ENCODE measurements at regions not wholly inside any gene's neighbourhood (a gene's known extent, or its start where the extent isn't known, plus 50 kb on each side); places are given as distances from the start of the nearest gene placed in this dataset.
A peak's percentile ranks its signal among the peaks of the same experiment; 100 is the strongest.
"Not testable (repeated sequence)": the region's sequence is repeated elsewhere in the genome, so short reads cannot be mapped to it uniquely, and the experiment has no call there.

GRCh38 chr2:16114836-16115235 lies 174.5 kb downstream of the MYCN start:
- DNase-seq = no peak

- DNase-seq = peak; percentile 15
Observed at GRCh38 chr2:16114070-16114469, 173.7 kb downstream of the MYCN start.

- no peak for DNase-seq
Observed at GRCh38 chr2:16113568-16113967, 173.2 kb downstream of the MYCN start.

- DNase-seq = no peak
Observed at GRCh38 chr2:16112972-16113560, 172.7 kb downstream of the MYCN start.

- DNase-seq = no peak
Observed at GRCh38 chr2:16112251-16112971, 172.1 kb downstream of the MYCN start.

GRCh38 chr2:16111838-16112210 lies 171.5 kb downstream of the MYCN start:
- DNase-seq = no peak

GRCh38 chr2:16109821-16110310 lies 169.5 kb downstream of the MYCN start:
- DNase-seq = no peak

GRCh38 chr2:16109368-16109820 lies 169.0 kb downstream of the MYCN start:
- DNase-seq = no peak

GRCh38 chr2:16107246-16107645 lies 166.9 kb downstream of the MYCN start:
- DNase-seq = no peak

- DNase-seq = no peak
Observed at GRCh38 chr2:16106619-16107018, 166.3 kb downstream of the MYCN start.

- DNase-seq = peak; percentile 11
Observed at GRCh38 chr2:16105669-16106281, 165.4 kb downstream of the MYCN start.

GRCh38 chr2:16104949-16105668 lies 164.8 kb downstream of the MYCN start:
- DNase-seq = no peak

GRCh38 chr2:16104315-16104948 lies 164.1 kb downstream of the MYCN start:
- no peak for DNase-seq

- DNase-seq = no peak
Observed at GRCh38 chr2:16103614-16104314, 163.4 kb downstream of the MYCN start.

- DNase-seq = no peak
Observed at GRCh38 chr2:16102976-16103380, 162.6 kb downstream of the MYCN start.

- no peak for DNase-seq
Observed at GRCh38 chr2:16102358-16102975, 162.1 kb downstream of the MYCN start.

- no peak for DNase-seq
Observed at GRCh38 chr2:16101196-16101595, 160.8 kb downstream of the MYCN start.

- no peak for DNase-seq
Observed at GRCh38 chr2:16100006-16100405, 159.7 kb downstream of the MYCN start.

- no peak for DNase-seq
Observed at GRCh38 chr2:16099326-16099725, 159.0 kb downstream of the MYCN start.

- DNase-seq = no peak
Observed at GRCh38 chr2:16096962-16097361, 156.6 kb downstream of the MYCN start.

GRCh38 chr2:16095483-16095882 lies 155.1 kb downstream of the MYCN start:
- not testable (repeated sequence) for DNase-seq

- DNase-seq = no peak
Observed at GRCh38 chr2:16094811-16095210, 154.5 kb downstream of the MYCN start.

Data from hindlimb muscle (tissue), 1 donor.